Erythroblast (primary cell): ENCODE measurements at regions not wholly inside any gene's neighbourhood (a gene's known extent, or its start where the extent isn't known, plus 50 kb on each side); places are given as distances from the start of the nearest gene placed in this dataset.

Source experiments
- GATA1 ChIP-seq: IDR thresholded peaks from 2 replicates; pipeline ENCODE4 v1.6.1; 2011; ENCODE audit warnings: low read depth, mild to moderate bottlenecking, control low read depth, low read length, moderate library complexity
- POLR2A ChIP-seq: IDR thresholded peaks from 2 replicates; pipeline ENCODE4 v1.6.1; 2011; ENCODE audit warnings: mild to moderate bottlenecking, low read length

DNA sequence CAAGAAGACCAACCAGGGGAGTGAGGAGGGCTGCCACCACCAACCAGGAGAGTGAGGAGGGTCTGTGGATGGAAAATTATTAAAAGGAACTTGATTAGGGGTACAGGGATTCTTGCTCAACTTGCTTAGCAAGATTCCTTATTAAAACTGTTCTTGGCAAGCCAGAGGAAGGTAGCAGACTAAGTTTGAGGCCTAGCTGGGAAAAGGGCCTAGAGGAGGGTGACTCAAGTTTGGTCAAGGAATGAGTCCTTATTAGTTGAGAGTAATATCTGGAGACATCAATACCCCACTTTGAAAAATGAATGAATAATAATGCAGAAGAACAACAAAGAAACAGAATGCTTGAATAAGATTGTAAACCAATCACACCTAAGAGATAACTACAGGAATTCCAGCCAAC lies 612.4 kb upstream of the ZFP42 start:
- TF ChIP-seq POLR2A (no peak), GATA1 (no peak)
